GM12874 (cell line): ENCODE measurements at regions not wholly inside any gene's neighbourhood (a gene's known extent, or its start where the extent isn't known, plus 50 kb on each side); places are given as distances from the start of the nearest gene placed in this dataset.

Experiments used
- CTCF ChIP-seq: IDR thresholded peaks from 2 replicates; pipeline ENCODE4 v1.5.1; 2011; ENCODE audit warnings: low read depth, mild to moderate bottlenecking, control low read depth, low read length, moderate library complexity; ENCODE audit not compliant: insufficient read depth

DNA sequence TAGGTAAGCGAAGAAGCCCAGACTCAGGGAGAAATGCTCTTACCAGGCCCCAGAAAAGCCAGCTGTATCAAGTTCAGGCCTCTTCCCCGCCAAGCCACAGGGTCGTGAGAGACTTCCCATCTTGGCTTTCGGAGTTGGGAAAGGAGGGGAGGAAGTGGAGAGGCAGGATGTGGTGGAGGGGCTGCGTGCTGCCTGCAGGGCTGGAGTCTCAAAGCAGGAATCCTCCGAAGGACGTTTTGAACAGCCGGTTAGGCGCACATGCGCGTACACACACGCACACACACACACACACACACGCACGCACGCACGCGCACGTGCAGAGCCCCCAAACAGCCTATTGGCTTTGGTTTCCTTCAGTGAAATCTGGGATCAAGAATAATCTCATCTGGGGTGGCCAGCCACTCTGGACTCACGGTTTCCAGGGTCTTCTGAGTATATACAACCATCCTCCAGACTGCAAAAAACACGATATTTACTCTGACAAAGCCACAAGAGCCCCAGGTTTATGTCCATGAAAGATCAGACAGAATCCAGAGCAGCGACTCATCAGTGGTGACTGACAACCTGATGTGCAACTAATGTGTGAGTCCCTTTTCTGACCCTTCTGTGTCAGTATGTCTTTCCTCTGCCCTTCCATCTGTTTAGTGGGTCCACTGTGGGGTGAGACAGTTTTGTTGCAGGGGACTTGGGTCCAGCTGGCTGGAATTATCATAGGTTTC lies 115.0 kb upstream of the ZNF438 start:
- no peak for TF ChIP-seq CTCF

DNA sequence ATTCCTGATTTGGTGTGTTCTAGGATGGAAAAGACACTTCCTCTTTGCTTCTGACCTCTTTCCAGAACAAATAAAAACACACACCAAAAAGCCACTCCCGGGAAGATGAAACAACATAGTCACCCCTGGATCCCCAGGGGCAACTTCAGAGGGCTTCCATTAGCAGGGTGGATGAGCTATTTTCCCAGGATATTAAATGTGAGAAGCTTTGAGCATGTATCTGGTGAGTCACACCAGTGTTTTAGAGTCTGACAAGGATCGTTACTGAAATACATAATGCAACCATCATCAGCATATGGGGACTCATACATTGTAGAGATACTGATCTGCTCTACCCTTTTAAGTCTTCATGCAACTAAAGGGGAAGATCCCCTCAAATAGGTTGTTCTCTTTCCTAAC lies 115.5 kb upstream of the ZNF438 start:
- TF ChIP-seq CTCF, result no peak

GRCh38 chr10:31148951-31149350 lies 117.3 kb upstream of the ZNF438 start:
- TF ChIP-seq CTCF, result no peak

GRCh38 chr10:31149835-31150512 lies 118.3 kb upstream of the ZNF438 start:
- no peak for TF ChIP-seq CTCF

DNA sequence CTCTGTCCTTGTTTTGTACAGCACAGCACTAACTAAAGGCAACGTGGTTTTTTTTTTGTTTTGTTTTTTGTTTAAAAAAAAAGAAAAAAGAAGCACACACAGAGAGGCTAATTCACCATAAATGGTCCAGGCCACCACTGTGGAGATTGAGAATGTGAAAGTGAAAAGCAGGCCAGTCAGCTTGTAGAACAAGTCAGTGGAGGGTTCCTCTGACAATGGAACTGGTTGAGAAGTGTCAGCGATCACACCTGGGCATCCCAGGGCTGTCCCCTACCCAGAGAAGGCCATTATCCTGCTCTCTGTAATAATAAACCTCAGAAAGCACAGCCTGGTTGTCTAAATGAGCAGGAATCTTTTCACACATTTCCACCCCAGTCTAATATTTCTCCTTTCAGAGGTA lies 119.6 kb upstream of the ZNF438 start:
- no peak for TF ChIP-seq CTCF

- TF ChIP-seq CTCF, result no peak
These were observed 120.9 kb upstream of the ZNF438 start for GRCh38 chr10:31152421-31153135.

DNA sequence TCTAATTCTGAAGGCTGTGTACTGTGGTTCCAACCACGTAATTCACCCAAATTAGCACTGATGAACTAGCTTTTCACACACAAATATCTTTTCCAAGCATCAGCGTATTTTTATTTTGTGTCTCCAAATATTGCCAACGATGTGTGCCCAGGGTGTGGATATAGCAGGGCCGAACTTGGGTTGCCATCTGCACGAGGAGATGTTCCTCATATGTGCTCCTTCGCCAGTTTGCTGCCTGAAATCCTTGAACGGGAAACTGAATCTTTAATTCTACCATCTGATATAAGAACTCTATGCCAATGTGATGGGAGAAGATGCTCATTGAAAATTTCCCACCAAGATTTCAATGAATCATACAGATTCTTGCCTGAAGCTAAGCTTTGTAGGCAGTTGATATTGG lies 121.5 kb upstream of the ZNF438 start:
- no peak for TF ChIP-seq CTCF
